ENCODE measurements at regions not wholly inside any gene's neighbourhood (a gene's known extent, or its start where the extent isn't known, plus 50 kb on each side); places are given as distances from the start of the nearest gene placed in this dataset.
A peak's percentile ranks its signal among the peaks of the same experiment; 100 is the strongest.

DNA sequence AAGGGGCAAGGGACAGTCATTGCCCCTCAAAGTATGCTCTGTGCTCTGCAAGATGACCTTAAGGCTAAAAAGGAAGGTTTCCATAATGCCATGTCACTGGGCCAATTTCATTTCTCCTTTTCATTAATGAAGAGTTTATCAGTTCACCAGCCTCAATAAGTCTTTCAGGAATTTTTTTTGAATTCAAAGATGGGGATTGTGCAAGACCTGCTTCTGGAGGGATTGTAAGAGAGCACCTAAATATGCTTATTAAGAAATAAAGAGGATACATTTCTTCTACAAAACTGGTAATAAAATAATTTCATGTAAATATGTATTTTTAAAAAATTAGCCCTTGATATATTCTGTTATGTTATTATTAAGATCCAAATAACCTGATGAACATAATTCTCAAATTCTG is 86.8 kb upstream of the RGS4 start:
- H3K27ac ChIP-seq, result no peak overlapping the region
- no peaks in the 10 kb centered on the region for H3K36me3 ChIP-seq
- no peaks in the 10 kb centered on the region; the same call in 1 of the 2 replicates for H3K9me3 ChIP-seq (replicated peaks)
- H3K27me3 ChIP-seq, result no peaks in the 10 kb centered on the region
- H3K4me1 ChIP-seq, result no peaks in the 10 kb centered on the region
- DNase-seq, result no peak
- H3K4me3 ChIP-seq, result no peak overlapping the region

DNA sequence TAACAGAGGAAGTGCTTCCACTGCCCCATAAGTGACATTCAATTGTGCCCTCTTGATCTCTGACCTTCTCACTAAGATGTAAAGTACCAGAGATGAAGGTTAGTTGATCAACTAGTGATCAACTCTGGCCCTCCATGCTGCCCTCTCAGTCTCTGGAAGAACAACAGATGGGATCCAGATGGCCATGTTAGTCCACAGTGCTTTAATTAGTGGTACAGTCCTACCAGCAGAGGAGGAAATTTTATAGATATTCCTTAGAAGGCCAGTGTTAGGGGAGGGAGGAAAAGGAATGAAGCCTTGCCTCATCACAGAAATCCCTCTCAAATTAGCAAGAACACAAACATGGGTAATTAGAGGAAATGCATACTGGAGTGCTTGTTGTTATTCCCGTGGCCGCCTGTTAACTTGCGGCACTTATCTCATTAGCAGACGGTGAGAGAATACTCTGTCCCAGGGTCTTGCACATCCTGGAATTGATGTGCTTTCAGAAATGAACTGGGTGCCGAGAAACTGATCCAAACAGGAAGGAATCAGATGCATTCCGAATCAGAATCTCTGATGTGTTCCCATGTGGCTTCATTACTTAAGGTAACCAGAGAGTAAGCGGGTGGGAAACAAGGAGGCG is 91.1 kb upstream of the RGS4 start:
- Histone ChIP-seq H3K4me1 (0 out of 2 replicates have a peak, but pooled peaks cover 2% of the 10 kb centered on the region), H3K9me3 (replicated peaks) (no peaks in the 10 kb centered on the region; the same call in 1 of the 2 replicates), H3K4me3 (no peak overlapping the region), H3K27me3 (no peaks in the 10 kb centered on the region), H3K36me3 (no peaks in the 10 kb centered on the region), H3K27ac (no peak overlapping the region)
- DNase-seq, result no peak

DNA sequence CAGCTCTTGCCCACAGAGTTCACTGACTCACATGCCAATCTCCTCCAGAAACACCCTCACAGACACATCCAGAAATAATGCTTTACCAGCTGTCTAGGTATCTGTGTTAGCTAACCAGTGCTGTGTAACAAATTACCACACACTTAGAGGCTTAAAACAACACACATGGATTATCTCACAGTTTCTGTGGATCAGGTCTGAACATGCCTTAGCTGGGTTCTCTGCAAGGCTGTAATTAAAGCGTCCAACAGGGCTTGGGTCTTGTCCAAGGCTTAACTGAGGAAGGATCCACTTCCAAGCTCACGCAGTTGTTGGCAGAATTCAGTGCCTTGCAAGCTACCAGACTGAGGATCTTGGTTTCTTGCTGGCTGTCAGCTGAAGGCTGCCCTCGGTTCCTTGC is 92.5 kb upstream of the RGS4 start:
- Histone ChIP-seq H3K9me3 (replicated peaks) (no peaks in the 10 kb centered on the region; the same call in 1 of the 2 replicates), H3K36me3 (no peaks in the 10 kb centered on the region), H3K27ac (no peak overlapping the region), H3K4me1 (0 out of 2 replicates have a peak, but pooled peaks cover 2% of the 10 kb centered on the region), H3K4me3 (no peak overlapping the region), H3K27me3 (no peaks in the 10 kb centered on the region)
- DNase-seq, result peak; percentile 6 to 35

DNA sequence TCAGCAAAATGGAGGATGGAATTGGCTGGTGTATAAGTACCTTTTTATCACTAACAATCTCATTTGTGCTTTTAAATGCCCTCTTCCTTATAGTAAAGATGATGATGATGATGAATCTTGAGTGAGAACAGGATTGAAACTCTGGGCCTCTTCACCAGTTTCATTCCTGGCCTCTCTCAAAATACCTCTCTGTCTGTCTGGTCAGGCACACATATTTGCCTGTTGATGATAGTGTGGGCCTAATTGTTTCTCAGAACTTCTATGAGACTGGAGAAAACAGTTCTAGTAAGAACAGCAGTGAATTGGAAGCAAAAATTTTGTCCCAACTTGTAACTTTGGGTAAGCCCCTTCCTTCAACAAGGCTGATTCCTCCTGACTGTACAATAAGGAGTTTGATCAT is 94.4 kb upstream of the RGS4 start:
- H3K4me1 ChIP-seq, result 0 out of 2 replicates have a peak, but pooled peaks cover 2% of the 10 kb centered on the region
- H3K36me3 ChIP-seq, result no peaks in the 10 kb centered on the region
- no peak overlapping the region for H3K4me3 ChIP-seq
- H3K27me3 ChIP-seq, result no peaks in the 10 kb centered on the region
- DNase-seq, result no peak
- H3K27ac ChIP-seq, result no peak overlapping the region
- H3K9me3 ChIP-seq (replicated peaks), result no peaks in the 10 kb centered on the region

DNA sequence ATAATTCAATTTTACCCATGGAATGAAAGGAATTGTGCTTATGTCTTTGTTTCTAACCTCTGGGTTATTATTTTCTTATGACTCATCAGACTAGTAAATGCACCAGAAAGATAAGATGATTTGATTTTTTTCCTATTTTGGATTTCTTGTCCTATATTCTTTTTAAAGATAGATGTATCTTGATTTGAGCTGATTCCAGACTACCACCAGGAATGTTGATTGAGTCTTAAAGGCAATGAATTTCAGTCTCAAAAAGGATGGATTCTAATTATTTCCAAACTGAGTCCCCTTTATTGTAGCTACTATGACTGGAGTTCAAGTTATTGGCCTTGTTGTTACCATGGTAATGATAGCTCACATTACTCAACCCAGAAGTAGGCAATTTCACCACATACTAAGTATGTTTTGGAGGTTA is 95.8 kb upstream of the RGS4 start:
- H3K4me1 ChIP-seq, result 0 out of 2 replicates have a peak, but pooled peaks cover 2% of the 10 kb centered on the region
- no peaks in the 10 kb centered on the region for H3K9me3 ChIP-seq (replicated peaks)
- H3K27ac ChIP-seq, result no peak overlapping the region
- DNase-seq, result no peak
- no peaks in the 10 kb centered on the region for H3K36me3 ChIP-seq
- no peaks in the 10 kb centered on the region for H3K27me3 ChIP-seq
- no peak overlapping the region for H3K4me3 ChIP-seq

DNA sequence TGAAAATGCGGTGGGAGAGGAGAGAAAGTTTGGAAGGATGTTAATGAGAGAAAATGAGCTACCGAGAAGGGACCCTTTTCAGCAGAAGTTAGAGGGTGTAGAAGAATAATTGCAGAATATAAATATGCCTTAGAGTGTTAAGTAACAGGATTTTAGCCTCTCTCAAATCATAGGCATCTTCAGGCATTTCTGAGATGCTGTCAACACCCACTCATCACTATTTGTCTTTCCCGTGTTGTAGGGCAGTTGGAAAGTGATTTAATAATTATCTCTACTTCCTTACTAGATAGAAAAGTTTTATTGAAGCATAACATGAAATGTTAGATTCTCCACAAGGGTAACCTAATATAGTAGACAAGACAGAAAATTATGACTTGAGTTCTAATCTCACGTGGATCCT is 96.4 kb upstream of the RGS4 start:
- Histone ChIP-seq H3K4me1 (0 out of 2 replicates have a peak, but pooled peaks cover 2% of the 10 kb centered on the region), H3K4me3 (no peak overlapping the region), H3K9me3 (replicated peaks) (no peaks in the 10 kb centered on the region), H3K27ac (no peak overlapping the region), H3K27me3 (no peaks in the 10 kb centered on the region), H3K36me3 (no peaks in the 10 kb centered on the region)
- DNase-seq, result no peak

DNA sequence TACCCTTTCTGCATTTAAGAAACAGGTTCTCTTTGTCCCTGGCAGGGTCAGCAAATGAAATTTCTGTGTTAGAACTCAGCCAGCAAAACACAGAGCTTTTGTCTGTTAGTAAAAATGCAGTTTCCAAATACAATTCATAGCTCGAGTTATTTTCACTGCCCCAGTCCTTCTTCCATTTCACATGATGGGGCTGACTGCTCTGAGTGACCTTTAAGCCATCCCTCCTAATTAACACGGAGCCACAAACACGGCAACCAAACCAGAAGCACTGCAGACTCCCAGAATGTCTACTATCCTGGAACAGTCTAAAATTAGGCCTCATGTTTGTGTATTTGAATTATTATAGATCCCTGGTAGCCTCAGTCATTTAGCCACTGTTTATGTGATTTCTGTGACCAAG is 99.1 kb upstream of the RGS4 start:
- H3K27me3 ChIP-seq, result no peaks in the 10 kb centered on the region
- no peaks in the 10 kb centered on the region for H3K9me3 ChIP-seq (replicated peaks)
- no peak for DNase-seq
- H3K36me3 ChIP-seq, result no peaks in the 10 kb centered on the region
- H3K4me3 ChIP-seq, result no peak overlapping the region
- no peaks in the 10 kb centered on the region for H3K4me1 ChIP-seq
- no peak overlapping the region for H3K27ac ChIP-seq

DNA sequence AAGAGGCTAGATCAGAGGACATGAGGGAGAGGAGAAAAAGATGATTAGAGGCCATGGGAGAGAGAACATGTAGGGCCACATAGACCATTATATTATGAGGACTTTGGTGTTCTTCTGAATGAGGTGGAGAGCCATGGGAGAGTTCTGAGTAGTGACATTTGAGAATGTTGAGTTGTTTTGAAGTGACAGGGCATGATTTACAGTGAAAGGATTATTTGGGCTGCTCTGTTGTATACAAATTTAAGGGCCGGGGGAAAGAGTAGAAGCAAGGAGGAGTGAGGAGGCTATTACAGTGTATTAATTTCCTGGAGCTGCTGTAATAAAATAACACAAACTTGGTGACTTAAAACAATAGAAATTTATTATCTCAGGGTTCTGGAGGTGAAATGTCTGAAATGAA is 102.5 kb upstream of the RGS4 start:
- no peak overlapping the region for H3K27ac ChIP-seq
- no peaks in the 10 kb centered on the region for H3K9me3 ChIP-seq (replicated peaks)
- H3K4me1 ChIP-seq, result no peaks in the 10 kb centered on the region
- H3K36me3 ChIP-seq, result no peaks in the 10 kb centered on the region
- H3K27me3 ChIP-seq, result no peaks in the 10 kb centered on the region
- no peak for DNase-seq
- H3K4me3 ChIP-seq, result no peak overlapping the region

DNA sequence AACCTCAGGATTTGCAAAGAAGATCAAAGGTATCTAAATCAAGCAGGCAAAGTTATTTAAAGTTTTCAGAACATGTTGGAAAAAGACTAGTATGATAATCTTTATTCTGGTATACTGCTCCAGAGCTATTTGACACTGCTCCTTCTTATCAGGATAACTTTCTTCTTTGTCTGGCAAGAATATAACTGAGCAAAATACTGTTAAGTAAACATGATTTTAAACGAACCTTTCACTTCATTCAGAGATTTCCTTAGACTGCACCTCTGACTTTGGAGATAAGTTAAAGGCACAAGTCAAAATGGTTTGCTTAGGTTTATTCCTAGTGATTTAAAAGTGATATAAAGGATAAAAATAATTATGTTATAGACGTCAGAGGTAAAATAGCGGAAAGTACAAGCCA is 103.9 kb upstream of the CCDC190 start:
- Histone ChIP-seq H3K27ac (no peak overlapping the region), H3K27me3 (no peaks in the 10 kb centered on the region), H3K4me1 (no peaks in the 10 kb centered on the region), H3K4me3 (no peak overlapping the region), H3K36me3 (no peaks in the 10 kb centered on the region), H3K9me3 (replicated peaks) (no peaks in the 10 kb centered on the region)
- no peak for DNase-seq

DNA sequence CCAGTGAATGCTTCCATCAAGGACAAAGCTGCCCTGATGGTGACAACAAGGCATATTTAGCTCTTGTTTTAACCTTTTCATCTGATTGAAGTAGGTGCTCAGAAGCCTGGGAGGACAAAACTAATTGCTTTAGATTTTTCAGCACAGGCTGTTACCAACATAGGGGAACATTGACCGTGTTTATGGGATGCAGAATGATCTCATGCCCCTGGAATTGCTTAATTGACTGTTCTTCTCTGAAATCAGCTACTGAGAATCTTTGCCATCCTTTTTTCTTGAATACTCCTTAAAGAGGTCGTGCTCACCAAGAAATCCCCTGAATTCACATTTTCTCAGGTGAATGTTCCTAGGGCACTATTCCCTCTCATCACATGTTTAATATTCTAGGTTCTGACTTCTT is 95.9 kb upstream of the CCDC190 start:
- no peak overlapping the region for H3K4me3 ChIP-seq
- DNase-seq, result no peak
- no peaks in the 10 kb centered on the region for H3K27me3 ChIP-seq
- H3K36me3 ChIP-seq, result no peaks in the 10 kb centered on the region
- no peaks in the 10 kb centered on the region for H3K4me1 ChIP-seq
- H3K9me3 ChIP-seq (replicated peaks), result no peaks in the 10 kb centered on the region
- no peak overlapping the region for H3K27ac ChIP-seq

DNA sequence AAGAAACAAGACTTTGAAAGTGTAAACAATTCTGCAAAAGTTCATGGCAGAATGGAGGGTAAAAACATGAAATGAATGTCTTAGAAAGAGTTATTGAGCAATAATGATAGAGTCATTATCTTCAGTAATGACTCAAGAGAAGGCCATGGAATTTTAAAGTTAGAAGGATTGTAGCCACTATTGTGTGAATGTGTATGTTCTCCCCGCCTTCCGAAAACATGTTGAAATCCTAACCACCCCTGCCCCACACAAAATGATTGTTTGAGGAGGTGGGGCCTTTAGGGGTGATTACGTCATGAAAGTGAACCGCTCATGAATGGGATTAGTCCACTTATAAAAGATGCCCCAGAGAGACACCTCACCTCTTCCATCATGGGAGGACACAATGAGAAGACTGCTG is 93.8 kb upstream of the CCDC190 start:
- Histone ChIP-seq H3K27me3 (no peaks in the 10 kb centered on the region), H3K36me3 (no peaks in the 10 kb centered on the region), H3K4me1 (peaks cover 3% of the 10 kb centered on the region; the same call in 1 of the 2 replicates), H3K9me3 (replicated peaks) (no peaks in the 10 kb centered on the region), H3K4me3 (no peak overlapping the region), H3K27ac (no peak overlapping the region)
- DNase-seq, result no peak

DNA sequence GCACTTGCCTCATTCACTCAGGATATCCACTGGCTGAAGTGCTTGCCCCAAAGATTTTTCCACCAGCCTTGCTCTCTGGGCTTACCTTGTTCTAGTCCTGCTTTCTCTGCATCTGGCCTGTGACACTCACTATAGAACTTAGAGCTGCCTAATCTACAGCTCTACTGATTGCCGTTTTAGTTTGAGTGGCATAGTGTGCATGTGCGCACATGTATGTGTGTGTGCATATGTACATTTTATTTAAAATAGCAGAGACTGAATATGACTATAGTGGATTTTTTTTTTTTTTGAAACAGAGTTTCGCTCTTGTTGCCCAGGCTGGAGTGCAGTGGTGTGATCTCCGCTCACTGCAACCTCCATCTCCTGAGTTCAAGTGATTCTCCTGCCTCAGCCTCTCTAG is 92.0 kb upstream of the CCDC190 start:
- Histone ChIP-seq H3K9me3 (replicated peaks) (no peaks in the 10 kb centered on the region), H3K27me3 (no peaks in the 10 kb centered on the region), H3K4me3 (no peak overlapping the region), H3K4me1 (peaks cover 3% of the 10 kb centered on the region; the same call in 1 of the 2 replicates), H3K36me3 (no peaks in the 10 kb centered on the region), H3K27ac (no peak overlapping the region)
- DNase-seq, result no peak

DNA sequence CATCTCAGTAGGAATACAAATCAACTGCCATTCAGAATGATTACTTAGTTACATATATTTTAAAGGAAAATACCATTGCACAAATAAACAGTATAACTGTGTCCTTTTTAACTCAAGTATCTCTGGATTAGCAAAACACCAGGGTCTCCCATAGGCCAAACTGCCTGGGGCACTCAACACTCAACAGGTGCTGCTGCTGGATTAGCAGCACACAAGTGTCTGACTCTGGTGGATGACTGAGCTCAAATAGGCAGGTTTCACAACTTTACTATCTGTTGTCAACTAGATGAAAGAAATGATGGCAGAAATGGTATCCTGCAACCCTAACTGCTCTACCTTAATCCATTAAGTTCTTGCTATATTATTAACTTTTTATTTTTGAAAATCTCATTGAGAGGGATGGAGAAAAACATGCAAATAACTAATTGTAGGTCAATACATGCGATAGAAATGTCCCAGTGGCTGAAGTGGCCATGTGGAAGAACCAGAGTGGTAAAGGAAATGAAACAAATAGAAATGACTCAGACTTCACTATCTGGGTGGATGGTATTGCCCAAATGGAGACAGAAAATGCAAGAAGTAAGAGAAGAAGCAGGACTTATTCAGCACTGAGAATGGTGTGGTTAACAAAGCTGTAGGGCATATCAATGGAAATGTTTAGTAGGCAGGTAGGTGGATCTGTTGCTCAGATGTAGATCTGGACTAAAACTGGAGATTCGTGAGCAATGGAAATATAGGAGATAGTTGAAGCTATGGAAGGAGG is 90.8 kb upstream of the CCDC190 start:
- DNase-seq, result peak; percentile 35 to 68
- peaks cover 3% of the 10 kb centered on the region; the same call in 1 of the 2 replicates for H3K4me1 ChIP-seq
- no peak overlapping the region for H3K27ac ChIP-seq
- H3K36me3 ChIP-seq, result no peaks in the 10 kb centered on the region
- H3K27me3 ChIP-seq, result no peaks in the 10 kb centered on the region
- H3K9me3 ChIP-seq (replicated peaks), result no peaks in the 10 kb centered on the region
- H3K4me3 ChIP-seq, result no peak overlapping the region

DNA sequence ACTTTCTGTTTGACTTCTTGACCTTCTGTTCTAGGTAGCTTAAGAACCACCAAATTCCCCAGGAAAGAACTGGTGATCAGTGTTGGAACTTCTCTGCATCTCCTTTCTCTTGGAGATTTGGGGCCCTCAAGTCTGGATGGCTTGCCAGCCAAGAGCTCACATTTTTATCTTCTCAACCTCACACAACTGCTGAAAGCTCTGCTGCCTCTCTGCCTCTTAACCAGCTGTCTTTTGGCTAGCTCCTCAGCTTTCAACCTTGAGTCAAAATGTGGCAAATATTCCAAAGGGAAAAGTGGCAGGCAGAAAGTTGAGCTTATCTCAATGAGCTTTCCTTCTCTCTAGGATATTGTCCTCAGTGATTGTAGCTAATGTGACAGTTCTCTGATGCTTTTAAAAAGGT is 89.2 kb upstream of the CCDC190 start:
- no peak for DNase-seq

DNA sequence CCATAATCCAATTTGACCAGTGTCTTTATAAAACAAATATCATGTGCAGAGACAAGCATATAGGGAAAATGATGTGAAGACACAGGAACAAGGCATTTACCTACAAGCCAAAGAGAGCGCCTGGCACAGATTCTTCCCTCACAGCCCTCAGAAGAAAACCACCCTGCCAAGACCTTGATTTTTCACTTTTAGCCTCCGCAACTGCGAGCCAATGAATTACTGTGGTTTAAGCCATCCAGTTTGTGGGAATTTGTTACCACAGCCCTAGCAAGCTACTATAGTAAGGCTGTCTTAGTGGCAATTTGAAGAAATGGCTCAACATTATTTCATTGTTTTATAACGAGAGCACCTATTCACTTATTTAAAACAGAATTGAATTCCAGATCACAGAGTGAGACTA is 85.7 kb upstream of the CCDC190 start:
- no peak for DNase-seq
- Histone ChIP-seq H3K36me3 (no peaks in the 10 kb centered on the region), H3K27me3 (0 out of 2 replicates have a peak, but pooled peaks cover 2% of the 10 kb centered on the region), H3K4me3 (no peak overlapping the region), H3K4me1 (peaks cover 14% of the 10 kb centered on the region), H3K27ac (no peak overlapping the region), H3K9me3 (replicated peaks) (no peaks in the 10 kb centered on the region)

More for the DNA sequence above, 89.2 kb upstream of the CCDC190 start:
- Histone ChIP-seq H3K9me3 (replicated peaks) (no peaks in the 10 kb centered on the region), H3K27ac (no peak overlapping the region), H3K36me3 (no peaks in the 10 kb centered on the region), H3K27me3 (no peaks in the 10 kb centered on the region), H3K4me1 (peaks cover 3% of the 10 kb centered on the region; the same call in 1 of the 2 replicates), H3K4me3 (no peak overlapping the region)
